ENCODE measurements at regions not wholly inside any gene's neighbourhood (a gene's known extent, or its start where the extent isn't known, plus 50 kb on each side); places are given as distances from the start of the nearest gene placed in this dataset.
"Not testable (repeated sequence)": the region's sequence is repeated elsewhere in the genome, so short reads cannot be mapped to it uniquely, and the experiment has no call there.

GRCh38 chr5:101534491-101535110 lies 631.5 kb upstream of the ST8SIA4 start:
- TF ChIP-seq EP300 (IDR thresholded peaks at IDR 0.05), result no peak
- TF ChIP-seq POLR2A (IDR thresholded peaks at IDR 0.05), result no peak
- H3K27me3 ChIP-seq, result no peaks in the 10 kb centered on the region
- 32 to 36% methylated on average over 6 of the region's 6 CpGs for WGBS, 2 donors (ENCODE audit: low coverage in 1 of 2)
- H3K4me3 ChIP-seq, result no peak overlapping the region
- H3K36me3 ChIP-seq, result no peaks in the 10 kb centered on the region
- no peak for ATAC-seq
- no peaks in the 10 kb centered on the region for H3K4me1 ChIP-seq
- H3K27ac ChIP-seq, result no peak overlapping the region
- H3K9me3 ChIP-seq, result peaks cover 0 to 5% (median 0%) of the 10 kb centered on the region in 3 donors

GRCh38 chr5:101532430-101532829 lies 629.3 kb upstream of the ST8SIA4 start:
- WGBS, 2 donors (ENCODE audit: low coverage in 1 of 2), result 31 to 57% methylated on average over 2 of the region's 2 CpGs
- no peaks in the 10 kb centered on the region for H3K9me3 ChIP-seq
- no peak for ATAC-seq

DNA sequence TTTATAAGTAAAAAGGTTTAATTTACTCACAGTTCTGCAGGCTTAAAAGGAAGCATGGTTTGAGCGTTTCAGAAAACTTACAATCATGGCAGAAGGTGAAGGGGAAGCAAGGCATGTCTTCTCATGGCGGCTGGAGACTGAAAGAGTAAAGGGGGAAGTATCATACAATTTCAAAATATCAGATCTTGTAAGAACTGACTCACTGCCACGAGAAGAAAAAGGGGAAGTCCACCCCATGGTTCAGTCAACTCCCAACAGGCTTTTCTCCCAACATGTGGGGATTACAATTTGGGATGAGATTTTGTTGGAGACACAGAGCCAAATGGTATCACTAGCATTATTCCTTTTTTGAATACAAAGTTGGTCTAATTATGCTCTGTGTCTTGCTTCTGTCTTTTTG lies 627.9 kb upstream of the ST8SIA4 start:
- ATAC-seq, result no peak
- no peaks in the 10 kb centered on the region for H3K27me3 ChIP-seq
- H3K36me3 ChIP-seq, result no peaks in the 10 kb centered on the region
- no peak overlapping the region for H3K27ac ChIP-seq
- H3K4me3 ChIP-seq, result no peak overlapping the region
- TF ChIP-seq POLR2A (IDR thresholded peaks at IDR 0.05), result no peak
- no peak for TF ChIP-seq EP300 (IDR thresholded peaks at IDR 0.05)
- TF ChIP-seq CTCF (IDR thresholded peaks at IDR 0.05), result no peak
- no peak for TF ChIP-seq POLR2AphosphoS5 (IDR thresholded peaks at IDR 0.05)
- H3K9me3 ChIP-seq, result no peaks in the 10 kb centered on the region
- no peaks in the 10 kb centered on the region for H3K4me1 ChIP-seq
- 71 to 87% methylated on average over 3 of the region's 3 CpGs for WGBS, 2 donors (ENCODE audit: low coverage in 1 of 2)

More at GRCh38 chr5:101532430-101532829, 629.3 kb upstream of the ST8SIA4 start:
- no peaks in the 10 kb centered on the region for H3K4me1 ChIP-seq
- H3K27ac ChIP-seq, result no peak overlapping the region
- no peaks in the 10 kb centered on the region for H3K36me3 ChIP-seq
- TF ChIP-seq POLR2A (IDR thresholded peaks at IDR 0.05) (no peak), CTCF (IDR thresholded peaks at IDR 0.05) (no peak), EP300 (IDR thresholded peaks at IDR 0.05) (no peak), POLR2AphosphoS5 (IDR thresholded peaks at IDR 0.05) (no peak)
- H3K4me3 ChIP-seq, result no peak overlapping the region
- H3K27me3 ChIP-seq, result no peaks in the 10 kb centered on the region

DNA sequence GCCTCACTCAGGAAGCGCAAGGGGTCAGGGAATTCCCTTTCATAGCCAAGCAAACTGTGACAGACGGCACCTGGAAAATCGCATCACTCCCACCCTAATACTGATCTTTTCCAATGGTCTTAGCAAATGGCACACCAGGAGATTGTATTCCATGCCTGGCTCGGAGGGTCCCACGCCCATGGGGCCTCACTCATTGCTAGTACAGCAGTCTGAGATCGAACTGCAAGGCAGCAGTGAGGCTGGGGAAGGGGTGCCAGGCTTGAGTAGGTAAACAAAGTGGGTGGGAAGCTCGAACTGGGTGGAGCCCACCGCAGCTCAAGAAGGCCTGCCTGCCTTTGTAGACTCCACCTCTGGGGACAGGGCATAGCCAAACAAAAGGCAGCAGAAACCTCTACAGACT lies 626.0 kb upstream of the ST8SIA4 start:
- 100% methylated on average over 2 of the region's 8 CpGs; no CpG with 5 or more reads in 1 of the 2 donors for WGBS, 2 donors (ENCODE audit: low coverage in 1 of 2)
- H3K9me3 ChIP-seq, result not testable (repeated sequence)

GRCh38 chr5:101520417-101520816 lies 617.3 kb upstream of the ST8SIA4 start:
- ATAC-seq, result no peak
- Histone ChIP-seq H3K27ac (no peak overlapping the region), H3K9me3 (peaks cover 0 to 5% (median 0%) of the 10 kb centered on the region in 3 donors), H3K4me3 (no peak overlapping the region), H3K27me3 (no peaks in the 10 kb centered on the region), H3K36me3 (no peaks in the 10 kb centered on the region), H3K4me1 (no peaks in the 10 kb centered on the region)
- WGBS, 2 donors (ENCODE audit: low coverage in 1 of 2), result 77 to 84% methylated on average over 2 of the region's 2 CpGs
- TF ChIP-seq EP300 (IDR thresholded peaks at IDR 0.05) (no peak), POLR2A (IDR thresholded peaks at IDR 0.05) (no peak), CTCF (IDR thresholded peaks at IDR 0.05) (no peak), POLR2AphosphoS5 (IDR thresholded peaks at IDR 0.05) (no peak)

More for the DNA sequence above, 626.0 kb upstream of the ST8SIA4 start:
- not testable (repeated sequence) for H3K27ac ChIP-seq, H3K27me3 ChIP-seq, H3K4me3 ChIP-seq, H3K4me1 ChIP-seq, ATAC-seq, H3K36me3 ChIP-seq

- peaks cover 0 to 12% (median 0%) of the 10 kb centered on the region in 3 donors for H3K9me3 ChIP-seq
- 59 to 67% methylated on average over 1 to 2 of the region's 2 CpGs for WGBS, 2 donors (ENCODE audit: low coverage in 1 of 2)
- ATAC-seq, result no peak
- no peaks in the 10 kb centered on the region for H3K4me1 ChIP-seq
- no peaks in the 10 kb centered on the region for H3K36me3 ChIP-seq
- TF ChIP-seq EP300 (IDR thresholded peaks at IDR 0.05) (no peak), CTCF (IDR thresholded peaks at IDR 0.05) (no peak), POLR2A (IDR thresholded peaks at IDR 0.05) (no peak), POLR2AphosphoS5 (IDR thresholded peaks at IDR 0.05) (no peak)
- H3K4me3 ChIP-seq, result no peak overlapping the region
- no peaks in the 10 kb centered on the region for H3K27me3 ChIP-seq
- no peak overlapping the region for H3K27ac ChIP-seq
Observed at GRCh38 chr5:101517795-101518194, 614.7 kb upstream of the ST8SIA4 start.
